ENCODE measurements at regions not wholly inside any gene's neighbourhood (a gene's known extent, or its start where the extent isn't known, plus 50 kb on each side); places are given as distances from the start of the nearest gene placed in this dataset.

DNA sequence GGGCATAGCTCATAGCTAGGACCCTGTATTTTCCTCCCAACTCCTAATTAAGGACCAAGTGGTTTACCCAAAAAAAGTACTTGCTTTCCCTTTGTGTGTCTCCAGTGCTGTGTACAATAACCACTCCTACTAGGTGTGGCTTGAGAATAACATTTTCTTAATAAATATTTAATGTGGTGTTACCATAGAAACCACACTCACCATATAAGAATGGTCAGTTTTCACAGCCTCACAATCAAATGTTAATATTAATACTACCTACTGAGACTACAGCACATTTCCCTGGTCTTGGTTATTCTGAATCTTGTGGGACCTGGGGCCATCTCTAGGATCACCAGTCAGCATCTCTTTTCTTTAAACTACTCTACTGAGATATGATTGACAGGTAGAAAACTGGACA lies 83.5 kb upstream of the BCAR3 start:
- H3F3A ChIP-seq (ENCODE audit: insufficient read depth, low read length, poor library complexity, severe bottlenecking): no peaks in the 10 kb centered on the region
- H4K20me1 ChIP-seq (ENCODE audit: insufficient read depth): no peaks in the 10 kb centered on the region
- H3K79me2 ChIP-seq (replicated peaks; ENCODE audit: insufficient read depth, low read length): no peaks in the 10 kb centered on the region
- TF ChIP-seq RAD21 (conservative IDR thresholded peaks at IDR 0.05) (no peak), SMC3 (conservative IDR thresholded peaks at IDR 0.05; ENCODE audit: poor library complexity) (no peak), EP300 (conservative IDR thresholded peaks at IDR 0.05; ENCODE audit: poor library complexity, severe bottlenecking) (no peak), TAF1 (IDR thresholded peaks at IDR 0.05; ENCODE audit: low read depth) (no peak), EZH2 (IDR thresholded peaks at IDR 0.05; ENCODE audit: borderline replicate concordance, insufficient read depth, low read length, poor library complexity, severe bottlenecking) (no peak), MXI1 (conservative IDR thresholded peaks at IDR 0.05; ENCODE audit: poor library complexity, severe bottlenecking) (no peak), POLR2AphosphoS5 (IDR thresholded peaks at IDR 0.05) (no peak)
- TF ChIP-seq, protein P1, sequence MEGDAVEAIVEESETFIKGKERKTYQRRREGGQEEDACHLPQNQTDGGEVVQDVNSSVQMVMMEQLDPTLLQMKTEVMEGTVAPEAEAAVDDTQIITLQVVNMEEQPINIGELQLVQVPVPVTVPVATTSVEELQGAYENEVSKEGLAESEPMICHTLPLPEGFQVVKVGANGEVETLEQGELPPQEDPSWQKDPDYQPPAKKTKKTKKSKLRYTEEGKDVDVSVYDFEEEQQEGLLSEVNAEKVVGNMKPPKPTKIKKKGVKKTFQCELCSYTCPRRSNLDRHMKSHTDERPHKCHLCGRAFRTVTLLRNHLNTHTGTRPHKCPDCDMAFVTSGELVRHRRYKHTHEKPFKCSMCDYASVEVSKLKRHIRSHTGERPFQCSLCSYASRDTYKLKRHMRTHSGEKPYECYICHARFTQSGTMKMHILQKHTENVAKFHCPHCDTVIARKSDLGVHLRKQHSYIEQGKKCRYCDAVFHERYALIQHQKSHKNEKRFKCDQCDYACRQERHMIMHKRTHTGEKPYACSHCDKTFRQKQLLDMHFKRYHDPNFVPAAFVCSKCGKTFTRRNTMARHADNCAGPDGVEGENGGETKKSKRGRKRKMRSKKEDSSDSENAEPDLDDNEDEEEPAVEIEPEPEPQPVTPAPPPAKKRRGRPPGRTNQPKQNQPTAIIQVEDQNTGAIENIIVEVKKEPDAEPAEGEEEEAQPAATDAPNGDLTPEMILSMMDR (IDR thresholded peaks at IDR 0.05; ENCODE audit: poor library complexity, severe bottlenecking): no peak
- TF ChIP-seq, protein P2, sequence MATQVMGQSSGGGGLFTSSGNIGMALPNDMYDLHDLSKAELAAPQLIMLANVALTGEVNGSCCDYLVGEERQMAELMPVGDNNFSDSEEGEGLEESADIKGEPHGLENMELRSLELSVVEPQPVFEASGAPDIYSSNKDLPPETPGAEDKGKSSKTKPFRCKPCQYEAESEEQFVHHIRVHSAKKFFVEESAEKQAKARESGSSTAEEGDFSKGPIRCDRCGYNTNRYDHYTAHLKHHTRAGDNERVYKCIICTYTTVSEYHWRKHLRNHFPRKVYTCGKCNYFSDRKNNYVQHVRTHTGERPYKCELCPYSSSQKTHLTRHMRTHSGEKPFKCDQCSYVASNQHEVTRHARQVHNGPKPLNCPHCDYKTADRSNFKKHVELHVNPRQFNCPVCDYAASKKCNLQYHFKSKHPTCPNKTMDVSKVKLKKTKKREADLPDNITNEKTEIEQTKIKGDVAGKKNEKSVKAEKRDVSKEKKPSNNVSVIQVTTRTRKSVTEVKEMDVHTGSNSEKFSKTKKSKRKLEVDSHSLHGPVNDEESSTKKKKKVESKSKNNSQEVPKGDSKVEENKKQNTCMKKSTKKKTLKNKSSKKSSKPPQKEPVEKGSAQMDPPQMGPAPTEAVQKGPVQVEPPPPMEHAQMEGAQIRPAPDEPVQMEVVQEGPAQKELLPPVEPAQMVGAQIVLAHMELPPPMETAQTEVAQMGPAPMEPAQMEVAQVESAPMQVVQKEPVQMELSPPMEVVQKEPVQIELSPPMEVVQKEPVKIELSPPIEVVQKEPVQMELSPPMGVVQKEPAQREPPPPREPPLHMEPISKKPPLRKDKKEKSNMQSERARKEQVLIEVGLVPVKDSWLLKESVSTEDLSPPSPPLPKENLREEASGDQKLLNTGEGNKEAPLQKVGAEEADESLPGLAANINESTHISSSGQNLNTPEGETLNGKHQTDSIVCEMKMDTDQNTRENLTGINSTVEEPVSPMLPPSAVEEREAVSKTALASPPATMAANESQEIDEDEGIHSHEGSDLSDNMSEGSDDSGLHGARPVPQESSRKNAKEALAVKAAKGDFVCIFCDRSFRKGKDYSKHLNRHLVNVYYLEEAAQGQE (IDR thresholded peaks at IDR 0.05; ENCODE audit: borderline replicate concordance): no peak
- H3K36me3 ChIP-seq (ENCODE audit: insufficient read depth, low read length): no peaks in the 10 kb centered on the region
- H3K9ac ChIP-seq (ENCODE audit: low read length): no peak overlapping the region
- H3K4me3 ChIP-seq (ENCODE audit: low read length): no peak overlapping the region
- H3K27me3 ChIP-seq (ENCODE audit: insufficient read depth, low read depth, low read length): no peaks in the 10 kb centered on the region
- no peak overlapping the region for H3K27ac ChIP-seq (ENCODE audit: low read length)
- no peak overlapping the region for H3K4me2 ChIP-seq (ENCODE audit: low read length)
- H3K9me2 ChIP-seq (ENCODE audit: insufficient read depth, low read length): no peaks in the 10 kb centered on the region
- no peak overlapping the region for H2AFZ ChIP-seq (ENCODE audit: low read depth, low read length)
- H3K9me3 ChIP-seq (ENCODE audit: low read length): no peaks in the 10 kb centered on the region

DNA sequence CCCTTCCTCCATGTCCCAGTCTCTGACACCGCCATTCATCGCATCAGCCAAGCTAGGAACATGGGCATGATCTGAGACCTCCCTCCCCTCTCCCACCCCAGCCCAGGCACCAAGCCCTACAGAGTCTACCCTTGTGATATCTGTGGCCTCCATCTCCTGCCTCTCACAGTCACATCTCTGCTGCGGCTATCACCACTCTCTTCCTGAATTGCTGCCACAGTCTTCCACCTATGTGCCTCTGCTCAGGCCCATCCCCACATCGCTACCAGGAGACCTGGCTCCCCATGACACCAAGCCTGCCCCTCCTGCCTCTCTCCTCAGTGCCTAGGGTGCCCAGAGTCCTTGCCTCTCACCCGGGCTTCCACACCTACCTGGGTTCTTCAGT lies 82.7 kb upstream of the BCAR3 start:
- Histone ChIP-seq H3F3A (ENCODE audit: insufficient read depth, low read length, poor library complexity, severe bottlenecking) (no peaks in the 10 kb centered on the region), H3K36me3 (ENCODE audit: insufficient read depth, low read length) (no peaks in the 10 kb centered on the region), H3K9me2 (ENCODE audit: insufficient read depth, low read length) (no peaks in the 10 kb centered on the region), H3K4me2 (ENCODE audit: low read length) (no peak overlapping the region), H3K9me3 (ENCODE audit: low read length) (no peaks in the 10 kb centered on the region), H2AFZ (ENCODE audit: low read depth, low read length) (no peak overlapping the region), H3K9ac (ENCODE audit: low read length) (no peak overlapping the region), H3K27me3 (ENCODE audit: insufficient read depth, low read depth, low read length) (no peaks in the 10 kb centered on the region), H3K79me2 (replicated peaks; ENCODE audit: insufficient read depth, low read length) (no peaks in the 10 kb centered on the region), H3K4me3 (ENCODE audit: low read length) (no peak overlapping the region), H3K27ac (ENCODE audit: low read length) (no peak overlapping the region), H4K20me1 (ENCODE audit: insufficient read depth) (no peaks in the 10 kb centered on the region)
- TF ChIP-seq MXI1 (conservative IDR thresholded peaks at IDR 0.05; ENCODE audit: poor library complexity, severe bottlenecking) (no peak), POLR2AphosphoS5 (IDR thresholded peaks at IDR 0.05) (no peak), RAD21 (conservative IDR thresholded peaks at IDR 0.05) (no peak), SMC3 (conservative IDR thresholded peaks at IDR 0.05; ENCODE audit: poor library complexity) (no peak), EZH2 (IDR thresholded peaks at IDR 0.05; ENCODE audit: borderline replicate concordance, insufficient read depth, low read length, poor library complexity, severe bottlenecking) (no peak), TAF1 (IDR thresholded peaks at IDR 0.05; ENCODE audit: low read depth) (no peak), EP300 (conservative IDR thresholded peaks at IDR 0.05; ENCODE audit: poor library complexity, severe bottlenecking) (no peak)
- TF ChIP-seq, protein P1 (IDR thresholded peaks at IDR 0.05; ENCODE audit: poor library complexity, severe bottlenecking): no peak
- TF ChIP-seq, protein P2 (IDR thresholded peaks at IDR 0.05; ENCODE audit: borderline replicate concordance): no peak

All from neural cell (in vitro differentiated cells).